Glutamatergic neuron (in vitro differentiated cells): ENCODE measurements at regions not wholly inside any gene's neighbourhood (a gene's known extent, or its start where the extent isn't known, plus 50 kb on each side); places are given as distances from the start of the nearest gene placed in this dataset.

Experiments used
- DNase-seq: peaks from one replicate; pipeline ENCODE4 v3.0.0; 2022
- H3K27ac Mint-ChIP-seq: one replicate; pipeline ENCODE4 v1.8.0; 2020; ENCODE audit warnings: mild to moderate bottlenecking, mixed read lengths, inconsistent platforms; ENCODE audit not compliant: unreplicated experiment
- H3K27me3 Mint-ChIP-seq: one replicate; pipeline ENCODE4 v1.8.0; 2020; ENCODE audit warnings: mild to moderate bottlenecking, moderate library complexity, mixed read lengths, inconsistent platforms; ENCODE audit not compliant: unreplicated experiment
- H3K36me3 Mint-ChIP-seq: one replicate; pipeline ENCODE4 v1.8.0; 2020; ENCODE audit warnings: mild to moderate bottlenecking, mixed read lengths, inconsistent platforms; ENCODE audit not compliant: unreplicated experiment
- H3K4me1 Mint-ChIP-seq: one replicate; pipeline ENCODE4 v1.8.0; 2020; ENCODE audit warnings: mild to moderate bottlenecking, low read depth, mixed read lengths, inconsistent platforms; ENCODE audit not compliant: unreplicated experiment
- H3K4me3 Mint-ChIP-seq: one replicate; pipeline ENCODE4 v1.8.0; 2020; ENCODE audit warnings: mild to moderate bottlenecking, mixed read lengths, inconsistent platforms; ENCODE audit not compliant: unreplicated experiment
- H3K9me3 Mint-ChIP-seq: one replicate; pipeline ENCODE4 v1.8.0; 2020; ENCODE audit warnings: mild to moderate bottlenecking, moderate library complexity, mixed read lengths, inconsistent platforms; ENCODE audit not compliant: unreplicated experiment
- CTCF ChIP-seq: fragments of 200-600 bp; sonication (generic); IDR thresholded peaks from one replicate; pipeline ENCODE4 v1.5.0; 2021; ENCODE audit not compliant: partially characterized antibody, unreplicated experiment

DNA sequence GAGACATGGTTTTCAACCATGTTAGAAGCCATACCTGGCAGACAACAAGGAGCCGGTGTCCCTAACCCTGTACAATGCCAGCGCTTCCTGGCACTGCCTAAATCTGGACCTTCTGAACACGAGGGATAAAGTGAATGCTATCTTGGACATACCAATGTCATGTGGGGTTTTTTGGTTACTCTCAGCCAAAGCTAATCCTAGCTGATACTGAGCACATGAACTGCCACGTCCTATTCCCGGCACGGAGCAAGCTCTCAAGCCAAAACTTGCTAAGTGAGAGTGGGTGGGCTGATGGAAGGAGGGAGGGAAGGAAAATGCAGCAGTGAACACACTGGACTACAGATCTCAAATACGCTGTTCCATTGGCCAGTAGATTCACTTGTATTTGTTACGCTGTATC lies 226.1 kb downstream of the BCOR start:
- TF ChIP-seq CTCF: no peak
- Mint-ChIP-seq H3K4me3 (no peak overlapping the region), H3K27ac (no peak overlapping the region), H3K9me3 (no peaks in the 10 kb centered on the region), H3K27me3 (peaks cover 1% of the 10 kb centered on the region), H3K36me3 (no peaks in the 10 kb centered on the region), H3K4me1 (peaks cover 2% of the 10 kb centered on the region)
- no peak for DNase-seq

GRCh38 chrX:39873117-39873516 lies 224.6 kb downstream of the BCOR start:
- Mint-ChIP-seq H3K27ac (no peak overlapping the region), H3K27me3 (peaks cover 5% of the 10 kb centered on the region), H3K36me3 (no peaks in the 10 kb centered on the region), H3K9me3 (no peaks in the 10 kb centered on the region), H3K4me1 (peaks cover 2% of the 10 kb centered on the region), H3K4me3 (no peak overlapping the region)
- no peak for DNase-seq
- TF ChIP-seq CTCF: no peak

DNA sequence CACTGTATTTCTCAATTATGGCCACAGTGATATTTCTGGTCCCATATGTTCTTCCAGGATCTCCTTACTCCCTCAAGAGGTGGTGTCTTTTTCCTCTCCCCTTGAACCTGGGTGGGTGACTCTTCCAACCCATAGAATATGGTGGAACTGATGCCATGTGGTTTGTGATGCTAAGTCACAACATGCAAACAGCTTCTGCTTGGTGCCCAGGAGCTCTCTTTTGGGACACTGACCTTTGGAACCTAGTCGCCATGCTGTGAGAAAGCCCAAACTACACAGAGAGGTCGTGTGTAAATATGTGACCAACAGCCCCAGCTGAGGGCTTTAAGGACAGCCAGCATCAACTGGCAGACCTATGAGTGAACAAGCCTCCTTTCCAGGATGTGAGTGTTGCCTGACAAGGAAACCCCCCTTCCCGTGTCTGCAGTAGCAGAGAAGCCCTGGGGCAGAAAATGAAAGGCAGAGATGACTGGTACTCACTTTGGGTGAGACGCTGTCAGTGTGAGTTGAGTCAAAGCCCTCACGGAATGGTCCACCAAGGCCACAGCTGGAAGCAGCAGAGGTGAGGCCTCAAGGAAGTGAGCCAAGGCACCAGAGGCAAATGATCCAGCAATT lies 223.4 kb downstream of the BCOR start:
- H3K4me1 Mint-ChIP-seq: peaks cover 4% of the 10 kb centered on the region
- no peak overlapping the region for H3K27ac Mint-ChIP-seq
- no peak overlapping the region for H3K4me3 Mint-ChIP-seq
- no peak for TF ChIP-seq CTCF
- DNase-seq: no peak
- H3K36me3 Mint-ChIP-seq: no peaks in the 10 kb centered on the region
- H3K27me3 Mint-ChIP-seq: peaks cover 5% of the 10 kb centered on the region
- H3K9me3 Mint-ChIP-seq: no peaks in the 10 kb centered on the region

DNA sequence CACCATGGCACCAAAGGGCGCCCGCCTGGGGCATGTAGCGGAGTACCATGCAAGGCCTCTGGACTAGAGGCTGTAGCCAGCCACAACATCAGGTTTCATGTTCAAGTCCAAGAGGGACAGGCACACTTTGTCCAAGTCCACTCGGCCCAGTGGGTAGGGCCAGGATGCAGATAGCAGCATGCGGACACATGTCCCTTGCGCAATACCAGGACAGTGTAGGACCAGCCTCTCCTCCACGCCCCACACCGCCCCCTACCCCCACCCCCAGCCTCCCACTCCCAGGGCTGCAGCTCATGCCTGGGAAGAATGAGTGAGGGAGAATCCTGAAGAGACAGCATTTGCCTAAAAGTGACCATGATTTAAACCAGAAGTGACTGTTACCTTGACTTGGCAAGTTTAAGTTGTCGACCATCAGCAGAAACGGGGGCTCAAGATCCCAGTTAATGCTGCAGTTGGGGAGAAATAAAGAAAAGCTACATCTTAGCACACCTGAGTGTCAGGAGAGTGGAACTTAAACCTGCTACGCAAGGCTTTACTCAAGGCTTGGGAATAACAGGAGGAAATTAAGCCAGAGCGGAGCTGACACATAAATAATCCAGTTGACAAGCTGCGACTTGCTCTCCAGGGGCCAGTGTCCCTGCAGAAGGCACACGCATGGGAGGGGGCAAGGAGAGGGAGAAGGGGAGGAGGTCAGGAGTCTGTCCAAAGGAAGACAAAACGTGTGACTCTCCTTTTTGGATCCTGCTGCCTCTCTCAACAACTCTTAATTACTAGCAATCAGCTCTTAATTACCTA lies 221.7 kb downstream of the BCOR start:
- H3K36me3 Mint-ChIP-seq: no peaks in the 10 kb centered on the region

More for the DNA sequence above, 221.7 kb downstream of the BCOR start:
- Mint-ChIP-seq H3K4me1 (peaks cover 4% of the 10 kb centered on the region), H3K27ac (no peak overlapping the region), H3K9me3 (no peaks in the 10 kb centered on the region), H3K4me3 (no peak overlapping the region), H3K27me3 (peaks cover 5% of the 10 kb centered on the region)
- DNase-seq: no peak
- no peak for TF ChIP-seq CTCF
